Stimulated activated memory B cell treated with anti-CD40 and anti-IgM and Interleukin-4, amounts not matched to agents 10 μg/mL and 1 μg/mL and 100 μg/mL, for 72 hours (primary cell): ENCODE measurements at regions not wholly inside any gene's neighbourhood (a gene's known extent, or its start where the extent isn't known, plus 50 kb on each side); places are given as distances from the start of the nearest gene placed in this dataset.

ENCODE experiments used
- ATAC-seq: fragments of 150-1000 bp; cut with Tn5 transposase; 2 replicates; pipeline ENCODE4 v1.10.0; 2021
- H3K27ac Mint-ChIP-seq: one replicate; pipeline ENCODE4 v1.8.0; 2022; ENCODE audit warnings: mild to moderate bottlenecking, mixed read lengths
- H3K27me3 Mint-ChIP-seq: one replicate; pipeline ENCODE4 v1.8.0; 2022; ENCODE audit warnings: mixed read lengths
- H3K36me3 Mint-ChIP-seq: one replicate; pipeline ENCODE4 v1.8.0; 2022; ENCODE audit warnings: mixed read lengths
- H3K4me1 Mint-ChIP-seq: one replicate; pipeline ENCODE4 v1.8.0; 2022; ENCODE audit warnings: mixed read lengths
- H3K4me3 Mint-ChIP-seq: one replicate; pipeline ENCODE4 v1.8.0; 2022; ENCODE audit warnings: mild to moderate bottlenecking, moderate library complexity, mixed read lengths
- H3K9me3 Mint-ChIP-seq: one replicate; pipeline ENCODE4 v1.8.0; 2022; ENCODE audit warnings: mixed read lengths

DNA sequence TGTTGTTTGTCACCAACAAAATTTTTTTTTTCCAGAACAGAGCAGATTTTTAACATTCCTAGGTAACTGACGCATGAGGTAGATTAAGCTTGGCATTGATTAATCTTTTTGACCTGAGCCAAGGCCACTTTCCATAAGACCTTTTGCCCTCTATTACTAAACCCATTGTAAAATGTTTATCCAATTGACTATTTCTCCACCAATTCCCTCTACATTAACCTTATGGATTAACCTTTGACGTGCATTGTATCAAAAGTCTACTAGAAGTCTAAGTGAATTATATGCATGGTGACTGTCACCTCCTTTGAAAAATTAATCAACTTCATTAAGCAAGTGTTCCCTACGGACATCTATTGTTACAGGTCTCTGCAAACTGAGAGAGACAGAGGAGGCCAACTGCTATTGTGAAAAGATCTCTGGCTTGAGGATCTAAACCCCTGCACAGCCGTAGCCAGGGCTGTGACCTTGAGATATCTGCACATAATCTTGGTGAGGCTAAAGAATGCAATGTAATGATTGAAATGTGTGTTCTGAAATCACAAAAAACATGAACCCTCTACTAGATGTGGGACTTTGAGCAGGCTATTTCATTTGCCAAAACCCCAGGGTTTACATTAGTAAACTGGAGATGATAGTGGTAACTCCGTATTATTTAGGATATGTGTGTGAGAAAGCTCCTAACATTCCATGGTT is 632.2 kb downstream of the TLR4 start:
- no peak for ATAC-seq
- H3K27me3 Mint-ChIP-seq: no peaks in the 10 kb centered on the region
- H3K4me3 Mint-ChIP-seq: no peak overlapping the region
- no peaks in the 10 kb centered on the region for H3K9me3 Mint-ChIP-seq
- no peaks in the 10 kb centered on the region for H3K36me3 Mint-ChIP-seq
- no peaks in the 10 kb centered on the region for H3K4me1 Mint-ChIP-seq
- no peak overlapping the region for H3K27ac Mint-ChIP-seq

DNA sequence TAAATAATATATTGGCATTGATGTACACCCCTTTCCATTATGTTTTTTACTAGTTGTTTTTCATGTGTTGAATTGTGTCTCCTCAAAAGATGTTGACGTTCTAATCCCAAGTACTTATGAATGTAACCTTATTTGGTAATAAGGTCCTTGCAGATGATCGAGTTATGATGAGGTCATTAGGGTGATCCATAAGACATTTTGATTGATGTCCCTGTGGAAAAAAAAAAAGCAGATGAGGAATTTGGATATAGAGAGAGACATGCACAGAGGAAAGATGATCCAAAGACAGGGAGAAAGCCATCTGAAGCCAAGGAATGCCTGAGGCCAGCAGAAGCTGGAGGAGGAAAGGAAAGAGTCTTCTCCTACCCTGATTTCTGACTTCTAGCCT is 632.7 kb downstream of the TLR4 start:
- Mint-ChIP-seq H3K36me3 (no peaks in the 10 kb centered on the region), H3K4me3 (no peak overlapping the region), H3K4me1 (no peaks in the 10 kb centered on the region), H3K9me3 (no peaks in the 10 kb centered on the region), H3K27ac (no peak overlapping the region), H3K27me3 (no peaks in the 10 kb centered on the region)
- ATAC-seq: no peak

DNA sequence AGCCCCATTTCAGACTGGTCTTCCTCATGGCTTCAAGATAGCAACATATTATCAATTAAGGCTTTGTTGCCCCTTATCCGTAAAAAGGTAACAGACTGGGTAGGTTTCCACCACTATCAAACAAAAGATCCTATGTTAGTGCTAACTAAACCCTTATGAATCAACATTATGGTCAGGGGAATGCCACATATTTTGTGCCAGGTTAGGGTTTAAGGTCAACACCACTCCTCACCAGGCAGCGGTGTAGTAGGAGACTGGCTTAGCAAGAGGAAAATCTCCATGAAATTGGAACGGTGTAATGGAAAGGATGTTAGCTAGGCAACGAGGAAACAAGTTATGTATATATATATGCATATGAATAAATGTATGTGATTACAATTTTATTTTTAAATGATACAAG is 655.8 kb downstream of the TLR4 start:
- no peak for ATAC-seq
- H3K9me3 Mint-ChIP-seq: peaks cover 4% of the 10 kb centered on the region
- no peaks in the 10 kb centered on the region for H3K27me3 Mint-ChIP-seq
- no peaks in the 10 kb centered on the region for H3K4me1 Mint-ChIP-seq
- H3K27ac Mint-ChIP-seq: no peak overlapping the region
- no peak overlapping the region for H3K4me3 Mint-ChIP-seq
- H3K36me3 Mint-ChIP-seq: no peaks in the 10 kb centered on the region

DNA sequence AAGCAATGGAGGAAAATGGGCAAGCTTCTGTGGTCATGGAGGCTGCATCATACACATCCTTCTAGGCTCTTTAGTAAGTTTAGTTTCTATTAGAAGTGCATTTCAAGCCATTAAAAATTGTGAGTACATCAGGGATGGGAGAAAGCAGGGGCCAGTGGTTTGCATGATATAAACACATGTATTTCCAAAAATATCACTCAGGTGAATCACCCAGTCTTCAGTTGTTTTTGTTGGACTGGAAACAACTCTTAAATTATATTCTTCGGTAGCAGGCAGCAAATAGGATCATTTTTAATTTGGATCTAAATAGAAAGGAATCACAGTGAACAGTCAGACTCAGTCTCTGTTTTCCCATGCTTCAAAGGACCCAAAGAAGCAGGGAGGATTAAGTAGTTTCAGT is 657.9 kb downstream of the TLR4 start:
- Mint-ChIP-seq H3K27ac (no peak overlapping the region), H3K27me3 (no peaks in the 10 kb centered on the region), H3K36me3 (no peaks in the 10 kb centered on the region), H3K4me3 (no peak overlapping the region), H3K9me3 (peaks cover 4% of the 10 kb centered on the region), H3K4me1 (no peaks in the 10 kb centered on the region)
- no peak for ATAC-seq

DNA sequence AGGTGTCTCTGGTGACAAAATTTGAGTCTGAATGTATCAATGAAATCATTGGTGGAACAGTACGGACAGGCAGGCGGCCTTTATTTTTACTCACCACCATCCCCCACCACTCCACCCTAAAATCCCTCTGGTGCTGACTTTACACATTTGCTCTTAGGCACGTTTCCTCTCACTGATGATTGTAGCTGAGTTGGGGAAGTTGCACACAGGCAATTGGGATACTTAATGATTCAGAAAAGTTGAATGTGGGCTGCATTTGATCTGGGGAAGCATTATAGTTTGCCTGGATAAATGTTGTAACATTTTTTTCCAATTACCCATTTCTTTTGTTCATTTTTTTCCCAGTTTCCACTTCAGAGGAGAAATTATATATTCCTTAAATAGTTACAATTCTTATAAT is 658.4 kb downstream of the TLR4 start:
- no peaks in the 10 kb centered on the region for H3K4me1 Mint-ChIP-seq
- H3K27ac Mint-ChIP-seq: no peak overlapping the region
- H3K36me3 Mint-ChIP-seq: no peaks in the 10 kb centered on the region
- H3K4me3 Mint-ChIP-seq: no peak overlapping the region
- peaks cover 4% of the 10 kb centered on the region for H3K9me3 Mint-ChIP-seq
- ATAC-seq: no peak
- H3K27me3 Mint-ChIP-seq: no peaks in the 10 kb centered on the region

DNA sequence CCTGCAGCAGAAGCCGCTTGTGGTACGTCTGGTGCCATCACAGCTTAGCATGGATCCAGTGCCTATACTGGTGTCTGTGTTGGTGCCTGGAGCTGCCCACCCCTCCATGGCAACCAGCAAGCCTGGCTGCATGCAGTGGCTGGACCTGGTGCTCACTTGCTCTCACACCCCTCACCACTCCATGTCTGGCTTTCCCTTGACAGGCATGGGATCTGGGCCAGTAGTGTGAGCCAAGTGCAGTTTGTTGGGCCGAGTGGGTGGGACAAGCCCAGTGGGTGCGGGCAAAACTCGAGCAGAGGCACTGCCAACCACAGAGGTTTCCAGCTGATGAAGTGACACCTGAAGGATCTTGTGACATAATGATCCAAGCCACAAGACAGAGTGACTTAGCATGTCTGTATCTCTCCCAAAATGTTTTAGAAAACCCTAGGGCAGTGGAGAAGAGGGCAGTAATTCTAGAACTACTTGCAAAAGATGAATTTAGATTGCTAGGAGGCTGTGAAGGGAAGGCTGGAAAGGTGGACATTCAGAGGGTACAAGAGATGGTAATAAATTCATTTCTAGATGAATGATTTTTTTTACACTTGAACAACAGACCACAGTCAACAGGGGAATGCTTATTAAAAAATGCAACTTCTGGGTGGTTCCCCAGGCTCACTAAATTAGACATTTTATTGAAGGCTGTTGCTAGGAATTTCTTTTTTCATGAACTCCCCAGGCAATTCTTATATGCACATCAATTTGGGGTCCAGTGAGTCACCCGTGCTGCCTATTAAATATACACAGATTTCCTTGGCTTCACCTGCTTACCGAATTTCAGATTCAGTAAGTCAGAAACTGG is 660.3 kb downstream of the TLR4 start:
- H3K4me3 Mint-ChIP-seq: no peak overlapping the region
- H3K27me3 Mint-ChIP-seq: peaks cover 7% of the 10 kb centered on the region
- ATAC-seq: no peak
- H3K27ac Mint-ChIP-seq: no peak overlapping the region
- H3K9me3 Mint-ChIP-seq: peaks cover 4% of the 10 kb centered on the region
- no peaks in the 10 kb centered on the region for H3K4me1 Mint-ChIP-seq
- no peaks in the 10 kb centered on the region for H3K36me3 Mint-ChIP-seq

DNA sequence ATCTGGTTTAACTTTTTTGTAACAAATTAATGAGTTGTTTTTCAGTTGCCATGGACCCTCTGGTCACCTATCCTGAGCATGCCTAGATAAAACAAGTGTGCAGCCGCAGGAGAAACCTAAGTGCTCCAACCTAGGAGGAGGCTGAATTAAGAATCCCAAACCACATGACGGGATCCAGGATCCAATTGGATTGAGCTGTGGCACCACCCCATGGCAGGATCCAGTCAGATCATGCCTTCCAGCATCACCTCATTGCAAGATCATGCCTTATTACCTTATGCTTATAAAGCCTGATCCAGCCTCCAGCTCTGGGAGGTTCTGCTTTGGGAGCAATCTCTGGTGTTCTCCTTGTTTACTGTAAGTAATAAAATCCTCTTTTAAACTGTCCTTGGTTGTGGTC is 662.0 kb downstream of the TLR4 start:
- no peak for ATAC-seq
- Mint-ChIP-seq H3K4me1 (no peaks in the 10 kb centered on the region), H3K36me3 (no peaks in the 10 kb centered on the region), H3K27ac (no peak overlapping the region), H3K9me3 (peaks cover 4% of the 10 kb centered on the region), H3K27me3 (peaks cover 7% of the 10 kb centered on the region), H3K4me3 (no peak overlapping the region)

DNA sequence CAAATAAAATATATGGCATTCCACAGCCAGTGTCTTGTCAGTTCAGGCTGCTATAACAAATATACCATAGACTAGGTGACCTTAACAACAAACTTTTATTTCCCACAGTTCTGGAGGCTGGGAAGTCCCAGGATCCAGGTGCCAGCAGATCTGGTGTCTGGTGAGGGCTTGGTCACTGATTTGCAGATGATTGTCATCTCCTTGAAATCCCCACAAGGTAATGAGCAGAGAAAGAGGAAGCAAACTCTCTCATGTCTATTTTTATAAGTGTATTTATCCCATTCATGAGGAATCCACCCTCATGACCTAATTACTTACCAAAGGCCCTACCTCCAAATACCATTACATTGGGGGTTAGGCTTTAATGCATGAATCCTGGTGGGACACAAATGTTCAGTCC is 663.2 kb downstream of the TLR4 start:
- H3K27me3 Mint-ChIP-seq: peaks cover 7% of the 10 kb centered on the region
- no peak for ATAC-seq

DNA sequence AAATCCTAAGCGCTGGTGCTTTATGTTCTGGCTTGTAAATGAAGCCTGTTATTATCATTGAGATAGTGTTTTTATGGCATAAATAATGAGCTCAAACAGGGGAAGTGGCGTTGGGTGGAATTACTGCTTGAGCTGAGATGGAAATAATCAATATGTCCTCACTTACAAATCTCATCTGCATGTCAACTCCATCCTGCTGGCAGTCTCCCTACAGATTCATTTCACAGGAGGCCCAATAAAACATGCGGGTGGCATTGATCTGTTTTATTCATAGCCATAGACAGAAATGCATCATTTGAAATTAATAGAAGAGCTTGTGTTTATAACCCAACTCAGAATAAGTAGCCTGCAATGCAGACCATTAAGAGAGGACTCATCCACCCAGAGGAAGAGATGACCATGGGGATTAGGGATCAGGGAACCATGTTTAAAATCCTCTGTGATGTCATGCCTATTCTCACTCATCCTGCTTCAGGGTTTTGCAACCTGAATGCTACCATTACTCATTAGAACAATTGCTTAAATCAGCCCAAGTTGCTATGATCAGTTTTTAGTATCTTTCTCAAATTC is 680.4 kb downstream of the TLR4 start:
- peaks cover 4% of the 10 kb centered on the region for H3K9me3 Mint-ChIP-seq
- ATAC-seq: no peak
- H3K36me3 Mint-ChIP-seq: no peaks in the 10 kb centered on the region
- no peaks in the 10 kb centered on the region for H3K27me3 Mint-ChIP-seq
- no peak overlapping the region for H3K4me3 Mint-ChIP-seq
- H3K27ac Mint-ChIP-seq: no peak overlapping the region
- H3K4me1 Mint-ChIP-seq: no peaks in the 10 kb centered on the region

More for the DNA sequence above, 663.2 kb downstream of the TLR4 start:
- Mint-ChIP-seq H3K4me1 (no peaks in the 10 kb centered on the region), H3K36me3 (no peaks in the 10 kb centered on the region), H3K4me3 (no peak overlapping the region), H3K27ac (no peak overlapping the region), H3K9me3 (peaks cover 4% of the 10 kb centered on the region)

DNA sequence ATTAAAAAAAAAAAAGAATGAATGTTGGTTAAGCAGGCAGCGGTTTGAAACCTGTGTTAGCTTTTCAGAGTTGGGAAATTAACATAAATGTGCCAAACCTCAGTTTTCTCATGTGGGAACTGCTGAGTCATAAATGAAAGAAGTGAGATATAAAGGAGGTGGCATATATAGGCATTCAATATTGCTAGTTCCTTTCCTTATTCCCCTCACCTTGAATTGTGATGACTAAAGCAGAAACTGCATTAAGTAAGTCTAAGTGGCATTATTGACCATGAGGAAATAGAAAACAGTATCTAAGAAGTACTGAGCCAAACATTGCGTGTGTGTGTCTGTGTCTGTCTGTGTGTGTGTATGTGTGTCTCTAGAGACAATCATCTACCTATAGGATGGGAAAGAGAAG is 691.2 kb downstream of the TLR4 start:
- no peak for ATAC-seq
- Mint-ChIP-seq H3K4me3 (no peak overlapping the region), H3K9me3 (no peaks in the 10 kb centered on the region), H3K4me1 (no peaks in the 10 kb centered on the region), H3K27me3 (no peaks in the 10 kb centered on the region), H3K27ac (no peak overlapping the region), H3K36me3 (no peaks in the 10 kb centered on the region)

DNA sequence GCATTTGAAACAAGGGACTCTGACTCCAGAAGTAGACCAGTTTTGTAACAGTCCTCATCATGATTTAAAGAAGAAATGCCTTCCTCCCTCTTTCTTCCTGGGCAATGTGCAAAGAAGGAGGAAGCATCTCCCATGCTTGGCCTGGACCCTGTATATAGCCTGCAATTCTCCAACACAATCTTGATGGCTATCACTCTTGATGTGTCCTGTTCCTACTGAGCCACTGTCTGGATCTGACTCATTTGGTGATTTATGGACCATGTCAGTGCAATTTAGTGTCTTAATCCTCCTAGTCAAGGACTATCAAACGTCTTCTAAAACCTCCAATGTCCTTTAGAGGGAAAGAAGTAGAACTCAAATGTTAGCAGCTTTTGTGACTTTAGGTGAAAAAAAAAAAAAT is 697.3 kb downstream of the TLR4 start:
- Mint-ChIP-seq H3K27me3 (no peaks in the 10 kb centered on the region), H3K27ac (no peak overlapping the region), H3K36me3 (no peaks in the 10 kb centered on the region), H3K9me3 (no peaks in the 10 kb centered on the region), H3K4me3 (no peak overlapping the region), H3K4me1 (no peaks in the 10 kb centered on the region)
- ATAC-seq: no peak

DNA sequence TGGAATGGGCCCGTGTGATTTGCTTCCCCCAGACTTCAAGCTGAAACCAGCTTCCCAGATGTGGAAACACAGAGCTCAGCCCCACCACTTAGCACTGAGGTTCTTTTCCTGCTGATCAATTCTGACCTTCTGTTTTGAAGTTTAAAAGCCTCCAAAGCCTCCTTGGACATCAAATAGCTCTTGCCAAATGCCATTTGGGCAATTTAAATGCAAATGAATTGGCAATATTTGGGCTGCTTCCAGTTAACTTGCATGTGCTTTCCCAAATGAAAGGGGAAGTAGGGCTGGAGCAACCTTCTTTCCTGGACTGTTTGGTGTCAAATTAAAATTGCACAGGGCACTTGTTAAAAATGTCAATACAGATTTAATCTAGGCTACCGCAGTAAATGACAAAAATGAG is 710.5 kb downstream of the TLR4 start:
- no peaks in the 10 kb centered on the region for H3K27me3 Mint-ChIP-seq
- no peaks in the 10 kb centered on the region for H3K9me3 Mint-ChIP-seq
- no peak overlapping the region for H3K4me3 Mint-ChIP-seq
- no peaks in the 10 kb centered on the region for H3K4me1 Mint-ChIP-seq
- ATAC-seq: no peak
- H3K27ac Mint-ChIP-seq: no peak overlapping the region
- H3K36me3 Mint-ChIP-seq: no peaks in the 10 kb centered on the region

DNA sequence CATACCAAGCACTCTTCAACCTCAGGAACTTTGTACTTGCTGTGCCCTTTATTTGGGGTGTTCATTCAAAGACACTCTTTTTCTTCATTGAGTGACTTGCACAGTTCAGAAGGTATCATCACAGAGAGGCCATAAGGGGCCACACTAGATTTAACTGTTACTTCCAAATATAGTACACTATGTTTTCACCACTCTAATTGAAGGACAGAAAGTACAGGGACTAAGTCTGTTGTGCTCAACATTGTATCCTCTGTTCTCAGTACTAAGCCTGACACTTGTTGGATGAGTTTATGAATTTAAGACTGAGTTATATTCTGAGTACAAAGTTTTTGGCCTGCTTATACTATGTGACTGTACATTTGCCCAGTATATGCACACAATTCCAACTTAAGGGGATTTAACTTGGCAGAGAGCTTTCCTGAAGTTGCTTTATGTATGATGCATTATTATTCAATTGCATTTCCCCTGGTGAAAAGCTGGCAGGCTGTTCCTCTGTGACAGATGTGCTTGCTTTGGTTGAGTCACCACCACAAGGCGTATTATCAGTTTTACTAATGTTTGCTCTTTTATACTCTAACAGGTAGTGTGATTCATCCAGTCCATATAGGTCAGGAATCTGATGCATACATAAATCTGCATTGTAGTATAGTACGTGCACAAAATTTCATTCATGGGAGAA is 714.8 kb downstream of the TLR4 start:
- no peak for ATAC-seq
- Mint-ChIP-seq H3K27ac (no peak overlapping the region), H3K4me3 (no peak overlapping the region), H3K27me3 (no peaks in the 10 kb centered on the region), H3K9me3 (no peaks in the 10 kb centered on the region), H3K36me3 (no peaks in the 10 kb centered on the region), H3K4me1 (no peaks in the 10 kb centered on the region)

DNA sequence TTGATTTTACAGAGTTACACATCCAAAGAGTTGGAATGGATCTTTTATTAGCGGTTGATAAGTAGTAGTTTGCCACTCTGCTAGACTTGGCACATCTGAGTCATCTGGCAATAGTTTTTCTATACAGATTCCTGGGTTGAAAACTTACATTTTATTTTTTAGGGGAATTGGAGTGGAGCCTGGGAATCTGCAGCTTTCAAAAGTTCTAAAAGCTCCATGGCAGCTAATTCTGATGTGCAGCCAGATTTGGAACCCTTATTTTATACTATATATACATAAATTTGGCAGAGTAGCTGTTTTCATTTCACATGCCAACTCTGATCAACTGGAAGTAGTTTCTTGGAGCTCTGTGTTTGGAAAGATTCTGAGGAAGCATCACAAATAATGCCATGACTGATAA is 715.5 kb downstream of the TLR4 start:
- Mint-ChIP-seq H3K4me3 (no peak overlapping the region), H3K9me3 (no peaks in the 10 kb centered on the region), H3K4me1 (no peaks in the 10 kb centered on the region), H3K27me3 (no peaks in the 10 kb centered on the region), H3K27ac (no peak overlapping the region), H3K36me3 (no peaks in the 10 kb centered on the region)
- no peak for ATAC-seq

DNA sequence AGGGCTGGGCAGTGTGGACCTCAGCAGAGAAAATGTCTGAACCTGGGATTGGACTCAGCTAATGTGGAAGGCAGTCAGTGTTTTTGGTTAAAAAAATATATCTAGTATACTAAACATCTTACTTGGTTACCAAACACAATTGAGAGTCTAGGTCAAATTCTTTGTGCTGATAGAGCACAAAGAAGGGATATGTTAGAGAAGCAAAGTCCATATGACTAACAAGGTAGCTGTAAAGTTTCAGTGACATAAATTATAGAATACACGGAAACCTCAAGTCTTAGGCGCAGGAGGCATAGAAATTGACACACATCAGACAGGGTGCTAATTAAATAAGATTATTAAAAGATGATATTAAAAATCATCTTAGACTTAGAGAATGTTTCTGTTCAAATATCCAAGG is 718.3 kb downstream of the TLR4 start:
- Mint-ChIP-seq H3K27ac (no peak overlapping the region), H3K27me3 (no peaks in the 10 kb centered on the region), H3K36me3 (no peaks in the 10 kb centered on the region), H3K9me3 (no peaks in the 10 kb centered on the region), H3K4me1 (no peaks in the 10 kb centered on the region), H3K4me3 (no peak overlapping the region)
- ATAC-seq: no peak
